Osteoblast (primary cell): ENCODE measurements at regions not wholly inside any gene's neighbourhood (a gene's known extent, or its start where the extent isn't known, plus 50 kb on each side); places are given as distances from the start of the nearest gene placed in this dataset.

Experiments
- DNase-seq: peaks from one replicate; pipeline ENCODE4 v3.0.0; 2011; ENCODE audit warnings: low spot score, mixed read lengths; ENCODE audit not compliant: insufficient read length; ENCODE audit errors: missing footprints
- H2AFZ ChIP-seq: 2 replicates; pipeline ENCODE4 v1.6.0; 2011; ENCODE audit warnings: mild to moderate bottlenecking, low read length
- H3K27ac ChIP-seq: 2 replicates; pipeline ENCODE4 v1.5.1; 2011; ENCODE audit warnings: mild to moderate bottlenecking, low read depth, low read length, moderate library complexity
- H3K27me3 ChIP-seq: 2 replicates; pipeline ENCODE4 v1.6.0; 2012; ENCODE audit warnings: mild to moderate bottlenecking, control low read depth, inconsistent platforms, low read length, moderate library complexity; ENCODE audit not compliant: insufficient read depth
- H3K36me3 ChIP-seq: 2 replicates; pipeline ENCODE4 v1.5.1; 2011; ENCODE audit warnings: mild to moderate bottlenecking, low read length, control low read depth, moderate library complexity; ENCODE audit not compliant: insufficient read depth
- H3K4me1 ChIP-seq: 2 replicates; pipeline ENCODE4 v1.5.1; 2011; ENCODE audit warnings: mild to moderate bottlenecking, low read length, control low read depth, moderate library complexity; ENCODE audit not compliant: insufficient read depth
- H3K4me2 ChIP-seq: 2 replicates; pipeline ENCODE4 v1.6.0; 2011; ENCODE audit warnings: mild to moderate bottlenecking, low read length; ENCODE audit not compliant: insufficient read depth
- H3K4me3 ChIP-seq: fragments of 200-600 bp; sonication (generic); 3 replicates; pipeline ENCODE4 v1.5.1; 2012; ENCODE audit warnings: mild to moderate bottlenecking, low read length, inconsistent platforms; ENCODE audit not compliant: insufficient read depth
- H3K79me2 ChIP-seq: 2 replicates; pipeline ENCODE4 v1.6.0; 2012; ENCODE audit warnings: mild to moderate bottlenecking, low read length, control low read depth, inconsistent platforms; ENCODE audit not compliant: insufficient read depth
- H3K9me3 ChIP-seq: 2 replicates; pipeline ENCODE4 v1.5.1; 2011; ENCODE audit warnings: low read depth, low read length, control low read depth
- H4K20me1 ChIP-seq: 2 replicates; pipeline ENCODE4 v1.6.0; 2012; ENCODE audit warnings: mild to moderate bottlenecking, low read length, control low read depth; ENCODE audit not compliant: insufficient read depth
- CTCF ChIP-seq: IDR thresholded peaks from 2 replicates; pipeline ENCODE4 v1.5.1; 2011; ENCODE audit warnings: mild to moderate bottlenecking, low read depth, low read length, moderate library complexity; ENCODE audit errors: extremely low read depth

GRCh38 chr1:181350131-181350530 is 133.2 kb upstream of the CACNA1E start:
- Histone ChIP-seq H3K36me3 (no peaks in the 10 kb centered on the region), H3K9me3 (no peaks in the 10 kb centered on the region), H4K20me1 (no peaks in the 10 kb centered on the region)

GRCh38 chr1:181351740-181352139 is 131.6 kb upstream of the CACNA1E start:
- Histone ChIP-seq H3K4me2 (no peak overlapping the region), H3K36me3 (no peaks in the 10 kb centered on the region), H3K4me1 (no peaks in the 10 kb centered on the region), H3K27me3 (no peaks in the 10 kb centered on the region), H3K4me3 (no peak overlapping the region), H3K79me2 (no peaks in the 10 kb centered on the region), H3K27ac (no peak overlapping the region), H4K20me1 (no peaks in the 10 kb centered on the region), H2AFZ (no peak overlapping the region), H3K9me3 (no peaks in the 10 kb centered on the region)
- TF ChIP-seq CTCF, result no peak
- no peak for DNase-seq

More at GRCh38 chr1:181350131-181350530, 133.2 kb upstream of the CACNA1E start:
- H3K79me2 ChIP-seq, result no peaks in the 10 kb centered on the region
- DNase-seq, result no peak
- H3K4me2 ChIP-seq, result no peak overlapping the region
- no peak overlapping the region for H3K4me3 ChIP-seq
- H3K4me1 ChIP-seq, result no peaks in the 10 kb centered on the region
- no peak for TF ChIP-seq CTCF
- no peak overlapping the region for H3K27ac ChIP-seq
- no peak overlapping the region for H2AFZ ChIP-seq
- no peaks in the 10 kb centered on the region for H3K27me3 ChIP-seq

- no peaks in the 10 kb centered on the region for H4K20me1 ChIP-seq
- TF ChIP-seq CTCF, result no peak
- H3K4me1 ChIP-seq, result no peaks in the 10 kb centered on the region
- no peaks in the 10 kb centered on the region for H3K79me2 ChIP-seq
- no peaks in the 10 kb centered on the region for H3K36me3 ChIP-seq
- H3K4me2 ChIP-seq, result no peak overlapping the region
- H2AFZ ChIP-seq, result no peak overlapping the region
- no peak for DNase-seq
- H3K27ac ChIP-seq, result no peak overlapping the region
- H3K9me3 ChIP-seq, result no peaks in the 10 kb centered on the region
- H3K4me3 ChIP-seq, result no peak overlapping the region
- H3K27me3 ChIP-seq, result no peaks in the 10 kb centered on the region
Measured at GRCh38 chr1:181352695-181353094, 130.6 kb upstream of the CACNA1E start.

GRCh38 chr1:181353526-181353925 is 129.8 kb upstream of the CACNA1E start:
- Histone ChIP-seq H3K36me3 (no peaks in the 10 kb centered on the region), H3K27ac (no peak overlapping the region), H3K4me1 (no peaks in the 10 kb centered on the region), H3K4me2 (no peak overlapping the region), H3K27me3 (no peaks in the 10 kb centered on the region), H2AFZ (no peak overlapping the region), H4K20me1 (no peaks in the 10 kb centered on the region), H3K9me3 (no peaks in the 10 kb centered on the region), H3K4me3 (no peak overlapping the region), H3K79me2 (no peaks in the 10 kb centered on the region)
- DNase-seq, result no peak
- no peak for TF ChIP-seq CTCF
